HEK293T (cell line): ENCODE measurements at regions not wholly inside any gene's neighbourhood (a gene's known extent, or its start where the extent isn't known, plus 50 kb on each side); places are given as distances from the start of the nearest gene placed in this dataset.

Experiments
- ARNT ChIP-seq: fragments of 450-650 bp; IDR thresholded peaks from 2 replicates; pipeline ENCODE4 v1.6.1; 2017; ENCODE audit warnings: mild to moderate bottlenecking
- BHLHE40 ChIP-seq: fragments of 450-650 bp; IDR thresholded peaks from 2 replicates; pipeline ENCODE4 v1.6.1; 2016; ENCODE audit warnings: mild to moderate bottlenecking, moderate library complexity, borderline replicate concordance
- CTBP1 ChIP-seq: fragments of 450-650 bp; IDR thresholded peaks from 2 replicates; pipeline ENCODE4 v1.6.1; 2016; ENCODE audit warnings: borderline replicate concordance
- FOXA1 ChIP-seq: fragments of 450-650 bp; IDR thresholded peaks from 2 replicates; pipeline ENCODE4 v1.6.1; 2016; ENCODE audit warnings: mild to moderate bottlenecking
- FOXK2 ChIP-seq: fragments of 450-650 bp; IDR thresholded peaks from 2 replicates; pipeline ENCODE4 v1.6.1; 2016; ENCODE audit warnings: mild to moderate bottlenecking
- FOXM1 ChIP-seq: fragments of 450-650 bp; IDR thresholded peaks from 2 replicates; pipeline ENCODE4 v1.6.1; 2017; ENCODE audit warnings: mild to moderate bottlenecking, borderline replicate concordance
- HDGF ChIP-seq: fragments of 450-650 bp; IDR thresholded peaks from 2 replicates; pipeline ENCODE4 v1.6.1; 2017; ENCODE audit warnings: antibody characterized with exemption, borderline replicate concordance
- L3MBTL2 ChIP-seq: fragments of 450-650 bp; conservative IDR thresholded peaks from 2 replicates; pipeline ENCODE4 v1.6.1; 2016; ENCODE audit warnings: mild to moderate bottlenecking
- PKNOX1 ChIP-seq: fragments of 450-650 bp; IDR thresholded peaks from 2 replicates; pipeline ENCODE4 v1.6.1; 2016
- SP1 ChIP-seq: fragments of 450-650 bp; IDR thresholded peaks from 2 replicates; pipeline ENCODE4 v1.6.1; 2017
- SUZ12 ChIP-seq: fragments of 450-650 bp; IDR thresholded peaks from 2 replicates; pipeline ENCODE4 v1.6.1; 2016; ENCODE audit warnings: mild to moderate bottlenecking
- TARDBP ChIP-seq: fragments of 450-650 bp; IDR thresholded peaks from 2 replicates; pipeline ENCODE4 v1.6.1; 2016

- no peak for TF ChIP-seq SP1
- TF ChIP-seq CTBP1 = no peak
- no peak for TF ChIP-seq FOXM1
- no peak for TF ChIP-seq SUZ12
- TF ChIP-seq FOXK2 = no peak
- no peak for TF ChIP-seq TARDBP
- TF ChIP-seq ARNT = no peak
- no peak for TF ChIP-seq PKNOX1
- TF ChIP-seq HDGF = no peak
- no peak for TF ChIP-seq FOXA1
- TF ChIP-seq BHLHE40 = no peak
- no peak for TF ChIP-seq L3MBTL2
Observed at GRCh38 chr10:65213170-65213569, 1692.0 kb downstream of the REEP3 start.
